ENCODE measurements at regions not wholly inside any gene's neighbourhood (a gene's known extent, or its start where the extent isn't known, plus 50 kb on each side); places are given as distances from the start of the nearest gene placed in this dataset.

DNA sequence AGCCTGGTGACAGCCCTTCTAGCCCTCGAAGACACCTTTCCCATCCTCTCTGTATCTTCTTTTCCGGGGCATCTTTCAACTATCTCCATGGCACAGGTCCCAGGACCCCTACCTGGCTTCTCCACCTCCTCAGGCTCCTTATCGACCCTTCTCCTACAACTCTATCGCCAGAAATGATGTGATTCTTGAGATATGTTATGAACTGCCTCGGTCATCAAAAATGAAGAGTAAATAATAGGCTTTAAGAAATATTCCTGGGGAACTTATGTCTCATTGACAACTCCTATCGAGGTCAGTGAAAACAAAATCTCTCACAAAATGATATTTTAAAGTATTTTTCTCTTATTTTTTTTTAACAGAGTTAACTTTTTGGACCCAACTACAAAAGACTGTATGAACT is 405.5 kb upstream of the SHH start:
- no peak for DNase-seq

DNA sequence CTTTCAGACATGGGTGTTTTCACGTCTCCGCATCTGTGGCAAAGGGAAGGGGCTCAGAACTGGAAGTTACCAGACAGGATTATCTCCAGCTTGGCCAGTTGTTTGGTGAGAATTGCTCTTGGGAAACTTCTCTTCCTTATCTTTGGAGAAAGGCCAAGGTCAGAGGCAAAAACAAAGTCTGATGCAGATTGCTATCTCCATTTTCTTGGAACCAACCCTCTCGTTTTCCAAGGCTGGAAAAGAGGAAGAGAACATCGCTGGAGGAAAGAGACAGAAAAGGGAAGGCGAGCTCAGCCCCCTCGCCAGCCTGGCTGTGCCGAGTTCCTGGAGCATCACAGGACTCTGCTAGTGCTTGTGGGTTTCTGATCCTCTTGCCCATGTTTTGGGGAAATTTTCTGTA is 396.8 kb upstream of the SHH start:
- DNase-seq, result no peak

DNA sequence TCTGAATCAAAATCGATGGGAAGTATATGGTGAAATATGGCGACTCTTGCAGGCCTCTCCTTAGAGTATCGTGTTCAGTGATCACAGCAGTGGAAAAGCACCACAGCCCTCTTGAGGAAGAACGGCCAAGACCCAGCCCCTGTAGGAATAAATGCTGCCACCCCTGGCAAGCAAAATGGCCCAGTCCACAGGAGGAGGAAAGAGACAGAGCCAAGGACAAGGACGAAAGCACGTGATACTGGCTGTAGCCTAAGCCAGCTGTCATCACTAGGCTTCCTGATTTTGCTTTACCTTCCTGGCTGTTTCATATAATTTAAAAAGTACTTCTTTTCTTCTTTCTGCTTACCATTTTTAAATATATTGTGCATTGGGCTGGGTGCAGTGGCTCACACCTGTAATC is 395.0 kb upstream of the SHH start:
- DNase-seq, result no peak

DNA sequence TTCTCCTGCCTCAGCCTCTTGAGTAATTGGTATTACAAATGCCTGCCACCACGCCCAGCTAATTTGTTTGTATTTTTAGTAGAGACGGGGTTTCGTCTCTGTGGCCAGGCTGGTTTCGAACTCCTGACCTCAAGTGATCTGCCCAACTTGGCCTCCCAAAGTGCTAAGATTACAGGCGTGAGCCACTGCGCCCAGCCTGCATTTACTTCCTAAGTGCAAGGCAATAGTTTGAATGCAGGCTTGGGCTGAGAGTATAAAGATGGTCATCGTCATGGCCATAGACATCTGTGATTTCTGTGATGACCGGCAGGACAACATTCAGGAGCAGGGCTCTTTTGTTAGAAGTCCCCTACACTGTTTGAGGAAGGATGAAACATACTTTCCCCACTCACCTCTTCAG is 393.9 kb upstream of the SHH start:
- DNase-seq, result no peak

DNA sequence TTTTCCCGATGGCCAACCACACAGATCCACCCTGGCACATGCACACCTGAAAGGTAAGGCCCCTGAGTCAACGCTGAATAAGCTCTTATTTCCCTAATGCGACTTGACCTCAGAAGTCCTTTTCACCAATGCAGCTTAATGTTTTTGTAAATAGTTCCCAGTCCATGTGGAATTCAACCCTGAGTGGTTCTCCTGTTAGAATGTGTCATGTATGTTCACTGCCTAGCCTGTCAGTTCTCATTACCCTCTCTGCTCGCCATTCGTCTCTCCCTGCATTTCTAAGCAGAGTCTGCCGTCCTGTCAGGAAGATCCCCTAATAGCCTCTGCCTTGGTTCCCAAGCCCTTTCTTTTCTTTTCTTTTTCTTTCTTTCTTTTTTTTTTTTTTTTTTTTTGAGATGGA is 392.6 kb upstream of the SHH start:
- DNase-seq, result no peak

DNA sequence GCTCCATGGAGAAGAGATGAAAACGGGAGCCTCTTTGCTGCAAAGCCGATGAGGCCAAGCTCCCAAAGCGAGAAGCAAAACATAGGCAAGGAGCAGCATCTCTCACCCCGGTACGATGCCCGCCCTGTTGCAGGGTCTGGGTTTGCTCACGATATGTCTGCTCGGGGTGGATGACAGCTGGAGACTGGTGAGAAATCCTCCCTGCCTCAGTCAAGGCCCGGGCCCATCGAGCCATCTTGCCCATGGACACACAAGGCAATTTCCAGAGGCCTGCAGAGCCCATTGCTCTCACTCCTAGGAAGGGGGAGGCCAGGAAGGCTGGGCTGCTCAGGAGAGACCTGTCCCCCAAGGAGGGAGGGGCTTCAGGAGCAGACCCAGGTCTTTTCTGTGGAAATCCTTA is 391.7 kb upstream of the SHH start:
- DNase-seq, result no peak

DNA sequence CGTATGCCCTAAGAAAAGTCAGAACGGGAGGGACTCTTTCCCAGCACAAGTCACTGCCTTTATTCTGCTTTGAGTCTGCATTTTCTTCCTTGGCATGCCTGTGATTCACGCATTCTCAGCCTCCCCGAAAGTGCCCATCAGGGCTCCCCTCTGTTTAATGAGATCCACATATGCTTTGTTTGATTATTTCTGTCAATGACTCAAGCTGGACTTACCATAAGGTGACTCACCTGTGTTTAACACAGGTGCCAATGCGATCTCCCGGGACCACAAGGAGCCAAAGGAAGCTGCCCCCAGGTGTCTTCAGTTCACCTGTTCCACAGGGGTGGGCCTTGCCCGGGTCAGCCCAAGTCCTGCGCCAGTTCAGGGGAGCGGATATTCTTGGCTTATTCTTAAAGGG is 386.0 kb upstream of the SHH start:
- DNase-seq, result no peak

DNA sequence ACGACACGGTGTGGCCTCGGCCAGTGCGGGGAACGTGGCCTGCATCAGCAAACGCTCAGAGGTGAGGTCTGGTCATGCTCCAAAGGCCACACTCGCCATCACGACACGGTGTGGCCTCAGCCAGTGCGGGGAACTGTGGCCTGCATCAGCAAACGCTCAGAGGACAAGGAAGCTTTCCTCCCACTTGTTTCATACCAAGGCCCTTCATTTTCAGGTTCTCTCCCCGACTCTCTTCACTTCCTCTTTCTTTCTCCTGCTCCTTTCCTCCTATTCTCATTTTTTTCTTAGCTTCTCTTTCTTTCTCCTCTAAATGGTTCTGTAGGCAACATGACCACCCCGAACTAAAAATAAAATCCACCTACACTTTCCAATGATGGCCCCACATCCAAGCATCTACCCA is 384.4 kb upstream of the SHH start:
- no peak for DNase-seq

DNA sequence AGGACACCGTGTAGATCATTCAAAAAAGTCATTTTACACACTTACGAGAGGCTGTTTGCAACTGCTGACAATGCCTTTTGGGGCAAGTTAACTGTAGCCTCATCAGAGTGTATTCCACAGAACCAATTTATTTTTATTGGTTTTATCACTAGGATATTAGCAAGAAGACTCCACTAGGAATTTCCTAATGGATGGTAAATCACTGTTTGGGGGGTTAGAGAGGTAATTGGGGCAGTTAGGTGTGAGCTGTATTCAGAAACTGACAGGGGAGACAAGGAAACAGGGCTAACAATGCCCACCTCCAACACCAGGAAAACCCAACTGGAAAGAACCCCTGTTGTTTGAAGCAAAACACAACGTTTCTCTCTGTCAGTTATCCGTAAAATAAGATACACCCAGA is 383.0 kb upstream of the SHH start:
- DNase-seq, result no peak

DNA sequence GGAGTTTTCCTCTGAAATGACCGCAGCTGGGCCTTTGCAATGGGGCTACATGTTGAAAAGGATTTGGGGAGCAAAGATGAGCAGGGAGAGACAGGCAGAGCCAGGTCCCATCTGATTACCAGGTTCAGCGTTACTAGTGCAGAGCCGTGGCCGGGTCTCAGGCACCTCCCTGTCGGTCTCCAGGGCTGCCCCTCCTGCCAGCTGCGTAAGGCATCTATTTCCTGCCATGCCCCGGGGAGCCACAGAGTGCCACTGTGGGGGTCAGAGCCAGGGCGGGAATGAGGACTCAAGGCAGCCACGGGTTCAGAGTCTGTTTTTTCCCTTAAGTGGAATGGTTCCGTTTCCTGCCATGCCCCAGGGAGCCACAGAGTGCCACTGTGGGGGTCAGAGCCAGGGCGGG is 382.6 kb upstream of the SHH start:
- no peak for DNase-seq

DNA sequence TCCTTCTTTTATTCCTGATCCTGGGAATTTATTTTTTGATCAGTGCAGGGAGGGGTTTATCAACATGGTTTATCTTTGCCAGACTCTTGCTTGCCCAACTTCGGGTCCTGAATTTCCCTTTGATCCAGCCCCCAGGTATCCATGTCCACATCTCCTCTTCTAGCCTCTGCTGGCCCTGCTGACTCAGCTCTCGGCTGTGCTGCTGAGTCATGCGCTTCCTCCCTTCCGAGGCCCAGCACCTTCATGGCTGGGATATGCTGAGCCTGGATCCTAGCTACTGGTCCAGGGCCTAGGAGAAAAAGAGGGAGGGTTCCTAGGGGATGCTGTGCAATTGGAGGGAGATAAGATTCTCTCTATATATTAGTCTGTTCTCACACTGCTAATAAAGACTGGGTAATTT is 380.7 kb upstream of the SHH start:
- DNase-seq, result no peak

DNA sequence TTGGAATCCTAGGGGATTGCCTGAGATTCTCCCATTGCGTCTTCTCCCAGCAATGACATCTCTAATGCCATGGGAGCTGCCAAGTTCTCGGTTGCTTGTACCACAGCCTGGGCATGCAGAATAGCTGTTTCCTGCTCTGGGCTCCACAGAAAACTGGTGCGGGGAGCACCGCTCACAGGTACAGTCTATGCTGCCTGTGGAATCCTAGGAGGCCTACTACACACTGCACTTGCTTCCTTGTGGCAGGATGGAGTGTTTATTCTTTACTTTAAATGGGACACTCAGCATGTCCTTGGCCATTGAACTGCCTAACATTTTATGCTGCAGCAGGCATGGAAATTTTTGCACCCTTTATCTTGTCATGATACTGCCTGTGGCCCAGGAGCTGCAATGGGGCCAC is 378.8 kb upstream of the SHH start:
- no peak for DNase-seq

DNA sequence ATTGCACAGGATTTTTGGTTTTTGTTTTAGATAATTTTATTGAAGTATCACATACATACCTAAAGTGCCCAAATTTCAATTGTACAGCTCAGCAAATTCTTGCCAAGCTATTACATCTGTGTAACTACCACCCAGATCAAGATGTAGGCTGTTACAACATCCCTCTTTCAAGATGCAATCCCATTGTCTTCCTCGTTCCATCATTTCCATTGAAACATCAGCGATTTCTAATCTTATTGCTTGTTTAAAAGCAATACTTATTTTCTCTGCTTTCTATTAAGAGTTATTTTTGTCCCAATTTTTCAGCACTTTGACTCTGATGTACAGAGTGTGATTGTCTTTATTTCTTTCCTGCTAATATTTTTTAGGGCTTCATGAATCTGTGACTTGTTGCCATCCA is 372.8 kb upstream of the SHH start:
- DNase-seq, result no peak

DNA sequence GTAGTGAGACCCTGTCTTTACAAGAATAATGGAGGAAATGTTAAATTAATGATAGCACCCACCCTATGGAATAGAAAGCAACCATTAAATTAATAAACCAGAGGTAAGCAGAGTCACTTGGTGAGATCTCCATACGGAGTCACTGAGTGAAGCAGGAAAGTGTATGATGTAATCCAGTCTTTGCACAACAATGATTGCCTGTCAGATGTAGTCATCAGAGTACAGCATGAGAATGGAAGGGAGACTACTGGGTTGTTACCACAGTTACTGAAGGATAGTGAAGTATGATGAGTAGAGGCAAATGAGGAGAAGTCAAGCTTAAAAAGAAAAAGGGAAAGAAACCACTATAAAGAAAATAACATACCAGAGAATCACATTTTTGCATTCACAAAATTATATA is 371.9 kb upstream of the SHH start:
- DNase-seq, result no peak

DNA sequence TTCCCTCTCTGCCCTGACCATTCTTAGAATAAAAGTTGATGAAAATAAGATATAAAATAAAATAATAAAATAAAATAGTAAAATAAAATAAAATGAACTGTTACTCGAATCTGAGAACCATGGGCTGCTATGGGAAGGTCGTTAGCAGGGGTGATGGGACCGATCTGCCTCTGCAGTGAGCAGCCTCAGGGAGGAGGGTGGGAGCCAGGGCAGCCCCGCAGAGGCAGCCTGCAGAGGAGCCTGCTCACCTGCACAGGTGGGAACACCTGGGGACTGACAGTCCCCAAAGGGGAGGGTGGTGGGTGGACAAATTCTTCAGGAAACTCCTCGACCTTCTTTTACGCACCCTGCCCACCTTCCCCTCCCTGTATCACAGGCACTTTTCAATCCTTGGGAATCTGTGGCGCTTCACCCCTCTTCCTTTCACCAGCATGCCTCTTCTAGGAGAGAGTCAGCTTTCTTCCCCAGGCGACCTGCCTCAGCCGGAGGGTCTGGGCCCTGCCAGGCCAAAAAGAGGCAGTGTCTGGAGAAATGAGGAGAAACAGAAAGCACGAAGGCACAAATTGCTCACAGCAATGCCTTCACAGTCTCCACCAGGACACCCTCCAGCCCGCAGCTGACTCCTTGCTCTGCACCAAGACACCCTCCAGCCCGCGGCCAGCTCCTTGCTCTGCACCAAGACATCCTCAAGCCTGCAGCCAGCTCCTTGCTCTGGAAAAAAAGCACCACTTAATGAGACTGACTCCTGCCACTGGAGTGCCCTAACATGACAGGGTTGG is 368.4 kb upstream of the SHH start:
- DNase-seq, result no peak

DNA sequence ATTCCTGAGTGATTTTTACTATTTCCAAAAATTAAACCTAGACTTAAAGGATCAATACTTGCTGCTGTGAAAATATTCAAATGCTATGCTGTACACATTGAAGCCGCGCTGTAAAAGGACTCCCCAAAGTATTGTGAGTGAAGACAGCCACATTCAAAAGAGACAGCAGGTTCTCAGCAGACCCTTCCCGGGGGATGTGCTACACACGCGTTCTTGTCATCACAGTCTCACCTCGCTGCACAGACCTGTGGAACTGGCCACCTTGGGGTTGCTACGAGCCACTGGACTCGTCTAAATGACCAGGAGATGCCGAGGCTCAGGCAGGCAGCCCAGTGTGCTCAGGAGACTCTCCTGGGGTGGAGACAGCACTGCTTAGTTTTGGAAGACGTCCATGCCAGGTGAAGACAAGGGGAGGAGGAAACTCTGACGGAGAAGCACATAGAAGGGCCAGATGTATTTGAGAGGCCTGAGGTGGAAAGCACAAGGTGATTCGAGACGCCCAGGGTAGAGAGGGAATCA is 367.7 kb upstream of the SHH start:
- no peak for DNase-seq

DNA sequence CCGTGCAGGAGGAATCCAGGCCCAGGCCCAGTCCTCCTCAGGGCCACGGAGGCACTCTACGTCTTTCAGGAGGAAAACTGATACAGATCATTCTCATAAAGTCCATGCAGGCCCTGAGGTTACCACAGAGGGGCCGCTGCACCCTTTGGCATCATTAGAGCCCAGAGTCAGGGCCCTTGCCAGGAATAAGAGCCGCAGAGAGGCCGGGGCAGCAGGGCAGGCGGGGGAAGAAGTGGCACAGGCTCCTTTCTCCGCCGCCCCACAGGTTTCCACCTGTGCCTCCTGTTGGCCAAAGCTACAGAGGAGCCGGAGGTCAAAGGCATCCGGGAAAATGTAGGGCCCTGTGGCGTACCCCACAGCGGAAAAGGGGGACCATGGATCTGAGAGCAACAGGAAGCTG is 366.6 kb upstream of the SHH start:
- DNase-seq, result no peak

DNA sequence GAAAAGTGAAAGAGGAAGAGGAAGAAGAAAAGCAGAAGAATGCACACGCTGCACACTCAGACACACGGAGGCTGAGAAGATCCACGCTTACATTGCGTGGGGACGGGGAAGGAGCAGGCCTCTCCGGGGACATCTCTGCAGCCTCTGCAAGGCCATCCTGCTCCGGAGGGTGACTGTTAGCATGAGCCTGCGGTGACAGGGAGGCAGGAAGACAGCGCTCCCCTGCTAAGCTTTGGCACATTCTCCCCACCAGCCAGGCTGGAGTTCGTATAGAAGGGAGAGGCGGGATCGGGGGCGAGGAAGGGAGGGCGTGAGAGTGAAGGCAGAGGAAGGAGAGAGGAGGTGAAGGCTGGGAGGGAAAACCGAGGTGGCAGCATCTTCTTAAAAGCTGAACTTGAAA is 366.0 kb upstream of the SHH start:
- no peak for DNase-seq

DNA sequence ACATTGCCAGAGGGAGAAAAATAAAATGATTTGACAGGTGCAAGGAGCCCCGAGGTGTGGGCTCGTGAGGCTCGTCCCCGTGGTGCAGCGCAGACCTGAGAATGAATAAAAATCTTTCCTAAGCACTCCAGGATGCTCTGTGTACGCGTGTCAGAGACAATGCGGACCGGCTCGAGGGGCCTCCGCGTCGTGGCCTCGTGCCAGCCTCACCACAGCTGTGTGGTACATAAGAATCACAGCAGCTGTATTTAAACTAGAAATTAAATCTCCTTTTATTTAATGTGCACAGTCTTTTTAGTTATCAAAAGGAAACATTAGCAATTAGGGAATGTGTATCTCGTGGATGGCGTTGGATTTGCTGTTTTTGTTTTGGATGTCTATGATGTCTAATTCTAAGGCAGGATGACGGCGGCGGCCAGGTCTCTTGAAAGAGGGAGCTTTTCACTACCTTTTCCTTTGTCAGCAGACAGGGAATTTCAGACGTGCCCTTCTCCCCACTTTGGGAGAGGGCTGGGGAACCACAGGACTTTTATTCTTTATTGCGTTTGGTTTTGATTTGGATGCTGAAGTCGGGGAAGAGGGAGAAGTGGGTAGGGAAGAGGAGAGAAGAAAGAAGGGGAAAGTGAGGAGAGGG is 365.3 kb upstream of the SHH start:
- DNase-seq, result no peak

DNA sequence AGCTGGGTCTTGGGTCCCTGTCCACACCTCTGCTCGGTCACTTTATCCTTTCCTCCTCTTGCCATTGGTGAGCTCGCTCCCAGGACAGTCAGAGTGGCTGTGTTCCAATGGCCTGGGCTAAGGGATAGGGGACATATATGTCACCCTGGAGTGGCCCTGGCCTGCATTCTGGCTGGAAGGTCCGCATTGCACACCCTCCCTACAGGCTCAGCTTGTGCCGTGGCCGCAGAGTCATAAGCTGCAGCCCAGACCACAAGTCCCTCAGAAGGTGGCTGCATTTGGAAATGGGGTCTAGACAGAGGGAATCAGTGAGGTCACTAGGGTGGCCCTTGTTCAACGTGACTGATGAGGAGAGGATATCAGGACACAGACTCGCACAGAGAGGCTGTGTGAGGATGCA is 363.8 kb upstream of the SHH start:
- DNase-seq, result no peak

DNA sequence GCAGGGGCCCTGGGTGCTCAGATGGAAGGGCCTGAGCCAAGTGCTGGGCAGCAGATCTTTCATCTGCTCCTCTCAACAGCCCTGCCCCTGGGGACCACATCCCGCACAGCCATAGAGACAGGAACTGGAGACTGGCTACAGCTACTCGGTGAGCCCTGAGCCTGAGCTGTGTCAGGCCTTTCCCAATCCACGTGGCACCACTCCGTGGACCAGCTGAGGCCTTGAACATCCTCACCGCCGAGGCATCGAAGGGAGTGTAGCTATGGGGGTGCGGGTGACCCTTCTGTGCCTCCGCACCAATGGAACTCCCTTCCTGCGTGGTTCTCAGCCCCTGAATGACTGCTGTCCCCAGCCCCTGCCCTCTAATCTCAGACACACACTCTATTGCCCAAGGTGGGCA is 362.7 kb upstream of the SHH start:
- DNase-seq, result no peak

DNA sequence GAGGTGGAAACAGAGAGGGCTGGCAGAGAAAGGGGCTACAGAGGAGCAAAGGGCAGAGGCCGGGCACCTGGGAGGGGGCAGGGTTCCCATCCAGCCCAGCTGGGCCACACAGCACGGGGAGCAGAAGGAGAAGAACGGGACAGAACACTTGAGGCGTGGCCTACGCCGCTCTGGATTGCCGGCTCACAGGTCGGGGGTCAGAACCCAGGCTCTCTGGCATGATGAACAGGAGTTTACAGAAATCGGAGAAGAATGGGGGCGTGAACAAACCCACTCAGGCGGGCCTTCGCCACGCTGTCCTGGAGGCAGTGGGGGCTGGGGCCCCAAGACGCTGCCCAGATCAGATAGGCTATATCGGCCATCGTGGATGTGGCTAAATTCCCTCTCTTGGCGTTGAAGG is 362.2 kb upstream of the SHH start:
- no peak for DNase-seq

DNA sequence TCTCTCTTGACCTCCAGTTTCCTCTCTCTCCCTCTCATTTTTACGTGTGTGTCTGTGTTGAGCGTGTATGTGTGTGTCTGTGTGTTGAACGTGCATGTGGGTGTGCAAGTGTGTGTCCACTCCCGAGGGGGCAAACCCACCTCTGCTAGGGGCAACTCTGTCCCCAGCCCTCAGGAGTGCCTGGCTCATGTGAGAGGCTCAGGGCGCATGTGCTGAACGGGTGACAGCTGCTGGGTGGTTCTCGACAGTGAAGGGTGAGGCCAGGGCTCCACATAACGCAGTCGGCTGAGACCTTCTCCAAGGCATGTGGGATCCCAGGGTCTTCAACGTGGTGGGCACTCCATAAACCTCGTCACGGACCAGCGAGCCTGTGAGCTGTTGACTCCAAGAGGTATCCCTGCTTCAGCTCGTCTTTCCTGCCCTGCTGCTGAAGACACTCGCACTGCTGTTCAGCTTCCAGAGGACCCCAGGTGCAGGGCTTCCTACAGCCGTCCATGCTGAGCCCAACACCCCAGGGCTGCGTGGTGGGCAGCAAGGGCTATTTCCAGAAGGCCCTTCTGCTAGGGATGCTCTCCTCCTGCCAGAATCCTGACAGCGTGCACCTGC is 361.6 kb upstream of the SHH start:
- DNase-seq, result no peak

DNA sequence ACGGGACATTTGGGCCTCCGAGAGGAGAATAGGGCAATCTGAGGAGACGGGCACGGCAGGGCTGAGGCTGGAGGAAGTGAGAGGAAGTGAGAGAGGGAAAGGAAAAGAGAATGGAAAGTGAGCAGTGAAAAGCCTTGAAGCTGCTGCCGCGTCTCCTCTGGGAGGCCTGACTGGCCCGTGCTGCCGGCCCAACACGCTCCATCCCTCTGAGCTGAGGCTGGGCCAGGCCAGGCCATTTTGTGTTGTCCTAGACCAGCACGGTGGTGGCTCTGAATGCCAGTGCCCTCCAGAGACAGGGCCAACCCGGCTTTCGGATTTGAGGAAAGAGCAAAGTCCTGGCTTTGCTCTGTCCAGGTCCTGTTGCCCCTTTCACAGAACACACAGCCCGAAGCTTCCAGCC is 361.1 kb upstream of the SHH start:
- no peak for DNase-seq

DNA sequence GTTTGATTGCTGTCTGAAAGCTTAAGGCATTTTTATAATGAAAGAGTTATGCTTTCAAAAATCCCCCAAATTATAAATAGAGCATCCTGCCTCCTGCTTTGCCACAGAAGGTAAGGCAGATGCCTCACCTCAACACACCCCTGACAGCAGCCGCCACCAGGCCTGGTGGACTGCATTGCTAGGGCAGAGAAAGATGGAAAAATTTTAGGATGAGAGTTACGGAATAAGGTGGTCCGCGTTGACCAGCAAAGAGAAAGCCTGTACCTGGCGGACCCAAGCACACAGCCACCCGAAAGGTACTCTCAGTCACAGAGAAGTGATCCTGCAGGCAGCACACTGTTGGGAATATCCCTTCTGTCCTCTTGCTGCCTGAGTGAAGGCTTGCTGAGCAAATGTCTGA is 360.4 kb upstream of the SHH start:
- no peak for DNase-seq

Data from activated CD4-positive, alpha-beta T cell treated with anti-CD3 and anti-CD28 coated beads, Interleukin-10, Interleukin-2, amounts not matched to agents 100 ng/mL and 50 ng/mL, durations not matched to agents 16 hours and 8 hours (primary cell).